ENCODE measurements at regions not wholly inside any gene's neighbourhood (a gene's known extent, or its start where the extent isn't known, plus 50 kb on each side); places are given as distances from the start of the nearest gene placed in this dataset.

GRCh38 chr1:64388336-64388735, 81.6 kb upstream of the CACHD1 start (continued):
- TF ChIP-seq ZFP91 (CRISPR knock-in tag; IDR thresholded peaks at IDR 0.05) (no peak), ETV6 (IDR thresholded peaks at IDR 0.05; ENCODE audit: borderline replicate concordance in 1 of 2, low read depth in 2 of 2, low read length in 1 of 2) (no peak), ETV6 (CRISPR knock-in tag; IDR thresholded peaks at IDR 0.05; ENCODE audit: borderline replicate concordance) (no peak), ZNF282 (CRISPR knock-in tag; IDR thresholded peaks at IDR 0.05) (no peak), ZC3H8 (IDR thresholded peaks at IDR 0.05) (no peak), CCNT2 (IDR thresholded peaks at IDR 0.05; ENCODE audit: borderline replicate concordance, extremely low read depth, insufficient read length, low read depth, low read length) (no peak), U2AF1 (optimal IDR thresholded peaks at IDR 0.05; ENCODE audit: low read depth, low read length) (no peak), DMBX1 (CRISPR knock-in tag; IDR thresholded peaks at IDR 0.05; ENCODE audit: borderline replicate concordance) (no peak)

- Histone ChIP-seq H3K36me3 (ENCODE audit: control insufficient read depth, insufficient read depth, low read length) (no peaks in the 10 kb centered on the region), H3K9me1 (ENCODE audit: control insufficient read depth, insufficient read depth, low read length) (no peaks in the 10 kb centered on the region), H3K4me2 (ENCODE audit: insufficient read depth, low read length) (no peak overlapping the region), H3K27ac (ENCODE audit: extremely low read depth, low read depth, low read length) (no peak overlapping the region), H3K27me3 (ENCODE audit: control insufficient read depth in 2 of 2, insufficient read depth in 2 of 2, low read length in 2 of 2) (no peaks in the 10 kb centered on the region), H3K4me3 (no peak overlapping the region), H4K20me1 (replicated peaks; ENCODE audit: control insufficient read depth, insufficient read depth, low read length) (no peaks in the 10 kb centered on the region), H3K4me1 (replicated peaks in 1 of 2; ENCODE audit: control insufficient read depth in 2 of 2, insufficient read depth in 2 of 2, low read length in 2 of 2) (no peaks in the 10 kb centered on the region), H3K9me3 (replicated peaks; ENCODE audit: control insufficient read depth, insufficient read depth, low read depth, low read length) (no peaks in the 10 kb centered on the region), H3K9ac (ENCODE audit: insufficient read depth in 1 of 2, low read depth in 2 of 2, low read length in 2 of 2) (no peak overlapping the region), H3K79me2 (ENCODE audit: control insufficient read depth, insufficient read depth, low read length) (no peaks in the 10 kb centered on the region), H2AFZ (ENCODE audit: low read depth, low read length) (no peak overlapping the region)
- WGBS (ENCODE audit: insufficient coverage, low coverage, missing lambda C conversion rate), result 0% methylated on average over 2 of the region's 2 CpGs
- DNase-seq (ENCODE audit: extremely low read depth in 1 of 4, low spot score in 3 of 4) (no peak), ATAC-seq (no peak), FAIRE-seq (no peak)
- no TSS peak for BruUV-seq (replicated peaks)
- intact Hi-C loops (cut with micrococcal nuclease) (no loop called here), in situ Hi-C loops (cut with MboI) (no loop called here)
- TF ChIP-seq, protein P1, sequence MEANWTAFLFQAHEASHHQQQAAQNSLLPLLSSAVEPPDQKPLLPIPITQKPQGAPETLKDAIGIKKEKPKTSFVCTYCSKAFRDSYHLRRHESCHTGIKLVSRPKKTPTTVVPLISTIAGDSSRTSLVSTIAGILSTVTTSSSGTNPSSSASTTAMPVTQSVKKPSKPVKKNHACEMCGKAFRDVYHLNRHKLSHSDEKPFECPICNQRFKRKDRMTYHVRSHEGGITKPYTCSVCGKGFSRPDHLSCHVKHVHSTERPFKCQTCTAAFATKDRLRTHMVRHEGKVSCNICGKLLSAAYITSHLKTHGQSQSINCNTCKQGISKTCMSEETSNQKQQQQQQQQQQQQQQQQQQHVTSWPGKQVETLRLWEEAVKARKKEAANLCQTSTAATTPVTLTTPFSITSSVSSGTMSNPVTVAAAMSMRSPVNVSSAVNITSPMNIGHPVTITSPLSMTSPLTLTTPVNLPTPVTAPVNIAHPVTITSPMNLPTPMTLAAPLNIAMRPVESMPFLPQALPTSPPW (CRISPR knock-in tag; IDR thresholded peaks at IDR 0.05), result no peak
- TF ChIP-seq GATA2 (CRISPR knock-in tag; IDR thresholded peaks at IDR 0.05) (no peak), CHCHD3 (CRISPR knock-in tag; IDR thresholded peaks at IDR 0.05) (no peak)
- CTCF ChIA-PET (ENCODE audit: low intra/inter-chr PET ratio), result no interaction called here
- POLR2A ChIA-PET, result interaction anchor here (0.6 kb wide), 1 partner anchor 539 kb away, joined by 3 read pairs; no protein-coding TSS in a partner anchor
These were observed 77.8 kb upstream of the CACHD1 start for GRCh38 chr1:64392109-64392508.

Data from K562 (cell line).